ENCODE measurements at regions not wholly inside any gene's neighbourhood (a gene's known extent, or its start where the extent isn't known, plus 50 kb on each side); places are given as distances from the start of the nearest gene placed in this dataset.

DNA sequence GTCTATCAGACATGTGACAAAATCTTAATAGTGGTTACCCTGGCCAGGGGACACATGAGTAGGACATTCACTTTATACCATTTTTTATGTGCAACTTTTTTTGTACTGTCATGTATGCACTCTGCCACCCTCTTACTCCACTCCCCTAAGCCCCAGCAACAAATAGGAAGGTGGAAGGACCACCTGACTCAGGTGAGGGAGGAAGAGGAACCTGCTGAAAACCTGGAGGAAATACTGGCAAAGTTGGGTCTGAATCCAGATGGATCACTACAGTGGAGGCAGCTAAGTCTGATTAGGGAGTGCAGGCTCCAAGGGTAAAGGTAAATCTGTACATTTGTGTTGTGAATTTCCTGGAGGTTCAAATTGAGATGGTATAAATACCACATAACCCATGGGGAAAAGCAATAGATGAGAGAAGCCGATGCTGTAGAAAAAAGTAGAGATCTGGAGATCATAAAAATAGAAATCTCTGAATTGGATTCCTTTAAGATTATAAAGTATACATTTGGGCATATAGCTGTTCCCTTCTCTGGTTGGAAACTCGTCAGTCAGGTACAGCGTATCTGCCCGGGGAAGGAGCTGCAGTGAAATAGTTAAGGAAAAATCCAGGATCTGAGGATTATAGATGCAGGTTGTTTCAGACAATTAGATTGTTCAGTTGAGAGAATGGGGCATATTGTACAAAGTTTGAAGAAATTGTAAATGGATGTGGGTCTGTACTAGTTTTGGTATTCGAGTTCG lies 52.2 kb upstream of the OR9Q1 start:
- H3K36me3 ChIP-seq, result no peaks in the 10 kb centered on the region
- no peaks in the 10 kb centered on the region for H3K9me3 ChIP-seq
- TF ChIP-seq, protein P1, sequence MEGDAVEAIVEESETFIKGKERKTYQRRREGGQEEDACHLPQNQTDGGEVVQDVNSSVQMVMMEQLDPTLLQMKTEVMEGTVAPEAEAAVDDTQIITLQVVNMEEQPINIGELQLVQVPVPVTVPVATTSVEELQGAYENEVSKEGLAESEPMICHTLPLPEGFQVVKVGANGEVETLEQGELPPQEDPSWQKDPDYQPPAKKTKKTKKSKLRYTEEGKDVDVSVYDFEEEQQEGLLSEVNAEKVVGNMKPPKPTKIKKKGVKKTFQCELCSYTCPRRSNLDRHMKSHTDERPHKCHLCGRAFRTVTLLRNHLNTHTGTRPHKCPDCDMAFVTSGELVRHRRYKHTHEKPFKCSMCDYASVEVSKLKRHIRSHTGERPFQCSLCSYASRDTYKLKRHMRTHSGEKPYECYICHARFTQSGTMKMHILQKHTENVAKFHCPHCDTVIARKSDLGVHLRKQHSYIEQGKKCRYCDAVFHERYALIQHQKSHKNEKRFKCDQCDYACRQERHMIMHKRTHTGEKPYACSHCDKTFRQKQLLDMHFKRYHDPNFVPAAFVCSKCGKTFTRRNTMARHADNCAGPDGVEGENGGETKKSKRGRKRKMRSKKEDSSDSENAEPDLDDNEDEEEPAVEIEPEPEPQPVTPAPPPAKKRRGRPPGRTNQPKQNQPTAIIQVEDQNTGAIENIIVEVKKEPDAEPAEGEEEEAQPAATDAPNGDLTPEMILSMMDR (IDR thresholded peaks at IDR 0.05), result no peak
- H3K27me3 ChIP-seq (ENCODE audit: low read depth), result no peaks in the 10 kb centered on the region
- ATAC-seq (no peak), DNase-seq (no peak)
- no peak overlapping the region for H3K4me3 ChIP-seq
- intact Hi-C loops (cut with DNase I), result no loop called here
- H3K4me1 ChIP-seq, result no peaks in the 10 kb centered on the region
- H3K27ac ChIP-seq, result no peak overlapping the region

DNA sequence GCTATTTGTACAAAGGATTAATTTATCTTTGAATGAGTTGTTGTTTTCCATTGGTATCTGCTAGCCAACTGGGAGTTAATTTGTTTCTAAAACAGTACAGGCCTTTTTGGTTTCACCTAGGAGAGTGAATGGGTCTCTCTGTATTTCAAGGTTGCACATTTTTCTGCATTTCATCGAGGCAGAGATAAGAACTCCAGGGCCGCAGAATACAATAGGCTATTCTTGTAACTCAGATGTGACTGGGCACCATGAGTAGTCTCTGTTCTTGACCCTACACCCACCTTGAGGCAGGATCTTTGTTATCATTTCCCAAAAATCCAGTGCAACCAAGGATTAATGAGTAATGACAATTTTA lies 51.7 kb upstream of the OR9Q1 start:
- DNase-seq (no peak), ATAC-seq (no peak)
- no peaks in the 10 kb centered on the region for H3K9me3 ChIP-seq
- H3K4me1 ChIP-seq, result no peaks in the 10 kb centered on the region
- H3K36me3 ChIP-seq, result no peaks in the 10 kb centered on the region
- intact Hi-C loops (cut with DNase I), result no loop called here
- no peak overlapping the region for H3K4me3 ChIP-seq
- H3K27ac ChIP-seq, result no peak overlapping the region
- H3K27me3 ChIP-seq (ENCODE audit: low read depth), result no peaks in the 10 kb centered on the region
- TF ChIP-seq, protein P1 (IDR thresholded peaks at IDR 0.05), result no peak
